H1 (cell line): ENCODE measurements at regions not wholly inside any gene's neighbourhood (a gene's known extent, or its start where the extent isn't known, plus 50 kb on each side); places are given as distances from the start of the nearest gene placed in this dataset.

Experiments used
- HDAC2 ChIP-seq, 2 experiments: fragments of 300-600 bp in 1 of 2; sonication (generic) in 1 of 2; IDR thresholded peaks; 2 replicates each; pipeline ENCODE4 v1.6.1; 2011 to 2012; ENCODE audit warnings: low read depth in 2 of 2, low read length in 2 of 2, mild to moderate bottlenecking in 2 of 2, moderate library complexity in 2 of 2, borderline replicate concordance in 1 of 2, inconsistent platforms in 1 of 2

GRCh38 chr13:111411919-111412650 lies 91.6 kb downstream of the TEX29 start (continued):
- no peak for TF ChIP-seq HDAC2 (IDR thresholded peaks at IDR 0.05; ENCODE audit: borderline replicate concordance in 1 of 2, low read depth in 2 of 2, low read length in 2 of 2)
